ENCODE measurements at regions not wholly inside any gene's neighbourhood (a gene's known extent, or its start where the extent isn't known, plus 50 kb on each side); places are given as distances from the start of the nearest gene placed in this dataset.

DNA sequence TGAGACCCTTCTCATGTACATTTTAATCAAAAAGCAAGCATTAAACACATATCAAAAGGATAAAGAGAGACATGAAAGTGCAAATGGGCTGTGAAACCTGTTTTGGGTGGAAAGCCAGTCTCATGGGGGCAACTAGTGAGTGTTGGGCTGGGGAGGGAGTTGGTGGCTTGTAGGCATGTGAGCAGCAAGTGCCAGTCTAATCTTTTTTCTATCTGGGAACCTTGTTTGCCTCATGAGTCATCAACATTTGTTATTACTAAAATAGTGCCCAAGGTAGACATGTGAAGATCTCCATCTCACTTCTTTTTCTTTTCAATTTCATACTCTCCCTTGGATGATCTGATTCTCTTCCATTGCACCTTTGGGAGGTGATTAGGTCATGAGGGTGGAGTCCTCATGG is 613.9 kb upstream of the GYPC start:
- DNase-seq (ENCODE audit: low spot score) = no peak
- Histone ChIP-seq H3K4me1 (ENCODE audit: insufficient read depth, low read length, poor library complexity, severe bottlenecking) (no peaks in the 10 kb centered on the region), H3K27ac (ENCODE audit: low read depth, low read length, poor library complexity, severe bottlenecking) (no peak overlapping the region), H3K36me3 (ENCODE audit: insufficient read depth, low read length, poor library complexity, severe bottlenecking) (no peaks in the 10 kb centered on the region), H3K27me3 (replicated peaks; ENCODE audit: insufficient read depth, low read depth, low read length, poor library complexity) (no peaks in the 10 kb centered on the region), H3K4me3 (ENCODE audit: low read depth, low read length, poor library complexity, severe bottlenecking) (no peak overlapping the region), H3K9me3 (ENCODE audit: low read depth, low read length, poor library complexity, severe bottlenecking) (no peaks in the 10 kb centered on the region)
- no TSS peak for BruUV-seq (replicated peaks)
- CTCF ChIA-PET = no interaction called here
- intact Hi-C loops (cut with micrococcal nuclease; ENCODE audit: unreplicated experiment) = no loop called here
- POLR2A ChIA-PET (ENCODE audit: low non-redundant PET) = no interaction called here
- TF ChIP-seq CTCF (conservative IDR thresholded peaks at IDR 0.05; ENCODE audit: low read depth, low read length) (no peak), EZH2 (IDR thresholded peaks at IDR 0.05; ENCODE audit: borderline replicate concordance, low read depth, low read length, poor library complexity, severe bottlenecking) (no peak)

DNA sequence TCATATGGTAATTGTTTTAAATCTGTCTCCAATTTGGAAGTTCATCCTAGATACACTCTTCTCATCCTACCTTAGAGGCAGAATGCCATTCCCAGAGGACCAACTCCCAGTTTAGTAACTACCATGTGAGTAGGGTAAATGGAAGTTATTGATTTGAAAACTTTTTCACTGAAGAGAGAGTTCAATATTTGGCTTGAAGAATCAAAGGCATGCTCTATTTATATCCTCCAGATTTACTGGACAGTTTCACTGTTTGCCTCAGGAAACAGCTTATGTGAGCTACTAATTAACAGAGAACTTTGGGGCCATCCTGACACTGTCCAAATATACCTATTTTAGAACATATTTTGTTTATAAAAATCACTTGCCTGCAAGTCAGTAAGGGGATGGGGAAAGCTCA is 607.2 kb upstream of the GYPC start:
- Histone ChIP-seq H3K4me1 (ENCODE audit: insufficient read depth, low read length, poor library complexity, severe bottlenecking) (no peaks in the 10 kb centered on the region), H3K27me3 (replicated peaks; ENCODE audit: insufficient read depth, low read depth, low read length, poor library complexity) (no peaks in the 10 kb centered on the region), H3K36me3 (ENCODE audit: insufficient read depth, low read length, poor library complexity, severe bottlenecking) (no peaks in the 10 kb centered on the region), H3K9me3 (ENCODE audit: low read depth, low read length, poor library complexity, severe bottlenecking) (peaks cover 12% of the 10 kb centered on the region), H3K4me3 (ENCODE audit: low read depth, low read length, poor library complexity, severe bottlenecking) (no peak overlapping the region), H3K27ac (ENCODE audit: low read depth, low read length, poor library complexity, severe bottlenecking) (no peak overlapping the region)
- BruUV-seq (replicated peaks) = no TSS peak
- intact Hi-C loops (cut with micrococcal nuclease; ENCODE audit: unreplicated experiment) = no loop called here
- TF ChIP-seq CTCF (conservative IDR thresholded peaks at IDR 0.05; ENCODE audit: low read depth, low read length) = no peak
- no peak for TF ChIP-seq EZH2 (IDR thresholded peaks at IDR 0.05; ENCODE audit: borderline replicate concordance, low read depth, low read length, poor library complexity, severe bottlenecking)
- ChIA-PET CTCF (no interaction called here), POLR2A (ENCODE audit: low non-redundant PET) (no interaction called here)
- DNase-seq (ENCODE audit: low spot score) = no peak

DNA sequence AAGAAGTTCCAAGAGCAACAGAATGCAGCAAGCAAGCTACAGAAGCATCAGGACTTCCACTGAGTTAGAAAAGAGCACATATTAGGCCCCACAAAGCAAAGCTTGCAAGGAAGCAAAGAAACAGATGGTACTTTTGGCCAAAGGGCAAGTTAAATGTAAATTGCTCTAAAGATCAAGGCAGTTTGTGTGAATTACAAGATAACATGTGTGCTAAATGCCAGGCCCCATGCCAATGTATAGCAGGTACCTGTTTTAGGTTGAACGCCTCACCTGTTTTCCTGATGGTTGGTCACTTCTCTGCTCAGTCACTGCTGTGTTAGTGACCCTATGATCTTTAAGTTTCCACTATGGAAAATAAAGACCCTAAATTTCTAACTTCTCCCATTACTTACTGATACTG is 606.5 kb upstream of the GYPC start:
- BruUV-seq (replicated peaks) = no TSS peak
- no peaks in the 10 kb centered on the region for H3K4me1 ChIP-seq (ENCODE audit: insufficient read depth, low read length, poor library complexity, severe bottlenecking)
- H3K4me3 ChIP-seq (ENCODE audit: low read depth, low read length, poor library complexity, severe bottlenecking) = no peak overlapping the region
- H3K27me3 ChIP-seq (replicated peaks; ENCODE audit: insufficient read depth, low read depth, low read length, poor library complexity) = no peaks in the 10 kb centered on the region
- DNase-seq (ENCODE audit: low spot score) = no peak
- POLR2A ChIA-PET (ENCODE audit: low non-redundant PET) = no interaction called here
- TF ChIP-seq CTCF (conservative IDR thresholded peaks at IDR 0.05; ENCODE audit: low read depth, low read length) (no peak), EZH2 (IDR thresholded peaks at IDR 0.05; ENCODE audit: borderline replicate concordance, low read depth, low read length, poor library complexity, severe bottlenecking) (no peak)
- intact Hi-C loops (cut with micrococcal nuclease; ENCODE audit: unreplicated experiment) = no loop called here
- CTCF ChIA-PET = no interaction called here
- no peaks in the 10 kb centered on the region for H3K36me3 ChIP-seq (ENCODE audit: insufficient read depth, low read length, poor library complexity, severe bottlenecking)
- no peak overlapping the region for H3K27ac ChIP-seq (ENCODE audit: low read depth, low read length, poor library complexity, severe bottlenecking)
- H3K9me3 ChIP-seq (ENCODE audit: low read depth, low read length, poor library complexity, severe bottlenecking) = peaks cover 17% of the 10 kb centered on the region
